ENCODE measurements at regions not wholly inside any gene's neighbourhood (a gene's known extent, or its start where the extent isn't known, plus 50 kb on each side); places are given as distances from the start of the nearest gene placed in this dataset.

DNA sequence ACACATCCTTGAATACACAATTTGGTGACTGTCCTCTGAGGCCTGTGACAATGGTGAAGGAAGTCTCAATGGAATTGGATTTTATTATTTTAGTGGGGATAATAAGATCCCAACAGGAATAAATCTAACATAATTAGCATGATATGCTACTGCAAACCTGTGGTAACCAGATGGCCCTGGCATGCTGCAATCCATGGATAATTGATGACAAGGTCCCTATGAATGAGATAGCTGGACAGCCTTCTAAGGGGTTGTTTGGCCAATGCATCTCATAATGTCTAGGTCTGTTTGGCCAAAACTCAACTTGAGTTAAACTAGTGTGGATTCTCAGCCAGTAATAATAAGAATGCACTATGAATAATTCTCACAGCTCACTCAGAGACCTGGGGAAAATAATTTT lies 145.3 kb upstream of the GALNTL6 start:
- H3K4me3 Mint-ChIP-seq = no peak overlapping the region
- no peak for DNase-seq
- no peaks in the 10 kb centered on the region for H3K27me3 Mint-ChIP-seq (ENCODE audit: low read depth in 2 of 2)
- Histone ChIP-seq H3K9me3 (ENCODE audit: control insufficient read depth, insufficient read depth, low read length) (peaks cover 2% of the 10 kb centered on the region), H3K4me3 (ENCODE audit: low read length) (no peak overlapping the region), H3K36me3 (ENCODE audit: control insufficient read depth, insufficient read depth, low read length) (no peaks in the 10 kb centered on the region), H3K27me3 (ENCODE audit: control insufficient read depth, insufficient read depth, low read length) (no peaks in the 10 kb centered on the region), H3K27ac (ENCODE audit: low read length) (no peak overlapping the region), H3K4me1 (ENCODE audit: control insufficient read depth, insufficient read depth, low read length) (no peaks in the 10 kb centered on the region)
- no peak for ATAC-seq
- TF ChIP-seq, protein P1, sequence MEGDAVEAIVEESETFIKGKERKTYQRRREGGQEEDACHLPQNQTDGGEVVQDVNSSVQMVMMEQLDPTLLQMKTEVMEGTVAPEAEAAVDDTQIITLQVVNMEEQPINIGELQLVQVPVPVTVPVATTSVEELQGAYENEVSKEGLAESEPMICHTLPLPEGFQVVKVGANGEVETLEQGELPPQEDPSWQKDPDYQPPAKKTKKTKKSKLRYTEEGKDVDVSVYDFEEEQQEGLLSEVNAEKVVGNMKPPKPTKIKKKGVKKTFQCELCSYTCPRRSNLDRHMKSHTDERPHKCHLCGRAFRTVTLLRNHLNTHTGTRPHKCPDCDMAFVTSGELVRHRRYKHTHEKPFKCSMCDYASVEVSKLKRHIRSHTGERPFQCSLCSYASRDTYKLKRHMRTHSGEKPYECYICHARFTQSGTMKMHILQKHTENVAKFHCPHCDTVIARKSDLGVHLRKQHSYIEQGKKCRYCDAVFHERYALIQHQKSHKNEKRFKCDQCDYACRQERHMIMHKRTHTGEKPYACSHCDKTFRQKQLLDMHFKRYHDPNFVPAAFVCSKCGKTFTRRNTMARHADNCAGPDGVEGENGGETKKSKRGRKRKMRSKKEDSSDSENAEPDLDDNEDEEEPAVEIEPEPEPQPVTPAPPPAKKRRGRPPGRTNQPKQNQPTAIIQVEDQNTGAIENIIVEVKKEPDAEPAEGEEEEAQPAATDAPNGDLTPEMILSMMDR (IDR thresholded peaks at IDR 0.05) = no peak
- intact Hi-C loops (cut with micrococcal nuclease) = no loop called here
- H3K4me1 Mint-ChIP-seq = no peaks in the 10 kb centered on the region
- H3K36me3 Mint-ChIP-seq = no peaks in the 10 kb centered on the region
- H3K27ac Mint-ChIP-seq = no peak overlapping the region
- peaks cover 2 to 5% of the 10 kb centered on the region in 2 donors for H3K9me3 Mint-ChIP-seq

DNA sequence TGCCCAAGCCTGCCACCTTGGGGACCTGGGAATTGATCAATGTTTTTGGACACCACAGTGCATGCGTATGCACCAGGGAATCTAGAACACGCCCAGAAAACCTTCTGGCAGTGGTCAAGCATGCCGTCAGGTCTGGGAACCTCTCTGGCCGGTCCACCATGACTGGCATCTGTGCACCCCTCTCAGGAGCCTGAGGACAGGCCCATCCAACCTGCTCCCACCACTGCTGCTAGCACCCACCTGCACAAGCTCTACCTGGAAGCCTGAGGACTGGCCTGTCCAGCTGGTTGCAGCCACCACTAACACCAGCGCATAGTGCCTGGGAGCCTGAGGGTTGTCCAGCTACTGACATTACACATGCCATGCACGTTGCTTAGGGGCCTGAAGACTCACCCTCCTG lies 162.1 kb upstream of the GALNTL6 start:
- Histone ChIP-seq H3K9me3 (ENCODE audit: control insufficient read depth, insufficient read depth, low read length) (no peaks in the 10 kb centered on the region), H3K27ac (ENCODE audit: low read length) (no peak overlapping the region), H3K4me3 (ENCODE audit: low read length) (no peak overlapping the region), H3K27me3 (ENCODE audit: control insufficient read depth, insufficient read depth, low read length) (no peaks in the 10 kb centered on the region), H3K36me3 (ENCODE audit: control insufficient read depth, insufficient read depth, low read length) (no peaks in the 10 kb centered on the region), H3K4me1 (ENCODE audit: control insufficient read depth, insufficient read depth, low read length) (no peaks in the 10 kb centered on the region)
- Mint-ChIP-seq H3K27ac (no peak overlapping the region), H3K27me3 (ENCODE audit: low read depth in 2 of 2) (no peaks in the 10 kb centered on the region), H3K9me3 (peaks cover 2 to 7% of the 10 kb centered on the region in 2 donors), H3K36me3 (peaks cover 8% of the 10 kb centered on the region), H3K4me3 (no peak overlapping the region), H3K4me1 (no peaks in the 10 kb centered on the region)
- DNase-seq (no peak), ATAC-seq (no peak)
- 89% methylated on average over 6 of the region's 6 CpGs for WGBS (ENCODE audit: insufficient coverage)
- intact Hi-C loops (cut with micrococcal nuclease) = no loop called here
- TF ChIP-seq, protein P1 (IDR thresholded peaks at IDR 0.05) = no peak

DNA sequence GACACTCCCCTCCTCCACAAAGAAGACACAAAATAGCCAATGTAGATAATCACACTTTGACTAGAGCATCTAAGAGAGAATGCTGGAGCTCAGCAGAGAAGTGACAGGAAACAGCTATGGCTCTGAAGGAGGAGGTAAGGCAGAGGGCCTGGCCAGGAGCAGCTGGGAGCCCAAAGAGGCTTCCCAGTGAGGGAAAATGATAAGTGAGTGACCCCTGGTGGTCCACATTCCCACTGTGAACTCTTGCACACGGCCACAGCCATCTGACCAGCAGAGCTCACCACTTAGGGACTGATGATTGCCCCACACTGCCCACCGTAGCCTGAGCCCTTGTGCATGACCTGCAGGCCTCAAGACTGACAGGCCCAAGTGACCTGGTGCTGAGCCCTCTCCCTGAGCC lies 162.7 kb upstream of the GALNTL6 start:
- no peak overlapping the region for H3K27ac ChIP-seq (ENCODE audit: low read length)
- Mint-ChIP-seq H3K36me3 (peaks cover 8% of the 10 kb centered on the region), H3K27ac (no peak overlapping the region), H3K4me3 (no peak overlapping the region), H3K9me3 (peaks cover 2 to 7% of the 10 kb centered on the region in 2 donors), H3K27me3 (ENCODE audit: low read depth in 2 of 2) (no peaks in the 10 kb centered on the region), H3K4me1 (no peaks in the 10 kb centered on the region)
- H3K9me3 ChIP-seq (ENCODE audit: control insufficient read depth, insufficient read depth, low read length) = no peaks in the 10 kb centered on the region
- H3K4me1 ChIP-seq (ENCODE audit: control insufficient read depth, insufficient read depth, low read length) = no peaks in the 10 kb centered on the region
- H3K27me3 ChIP-seq (ENCODE audit: control insufficient read depth, insufficient read depth, low read length) = no peaks in the 10 kb centered on the region
- H3K36me3 ChIP-seq (ENCODE audit: control insufficient read depth, insufficient read depth, low read length) = no peaks in the 10 kb centered on the region
- TF ChIP-seq, protein P1 (IDR thresholded peaks at IDR 0.05) = no peak
- ATAC-seq (no peak), DNase-seq (no peak)
- whole genome bisulfite sequencing (ENCODE audit: insufficient coverage) = 81% methylated on average over 2 of the region's 2 CpGs
- intact Hi-C loops (cut with micrococcal nuclease) = no loop called here
- no peak overlapping the region for H3K4me3 ChIP-seq (ENCODE audit: low read length)

DNA sequence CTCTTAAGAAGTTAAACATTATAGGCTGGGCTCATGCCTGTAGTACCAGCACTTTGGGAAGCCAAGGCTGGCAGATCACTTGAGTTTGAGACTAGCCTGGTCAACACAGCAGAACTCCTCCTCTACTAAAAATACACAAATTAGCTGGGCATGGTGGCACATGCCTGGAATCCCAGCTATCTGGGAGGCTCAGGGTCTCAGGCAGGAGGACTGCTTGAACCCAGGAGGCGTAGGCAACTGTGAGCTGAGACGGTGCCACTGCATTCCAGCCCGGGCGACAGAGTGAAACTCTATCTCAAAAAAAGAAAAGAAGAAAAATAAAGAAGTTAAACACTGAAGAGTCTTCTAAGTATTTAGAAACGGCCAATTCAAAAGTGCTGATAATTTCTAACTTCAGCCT lies 164.3 kb upstream of the GALNTL6 start:
- peaks cover 2 to 3% of the 10 kb centered on the region in 2 donors for H3K9me3 Mint-ChIP-seq
- no peaks in the 10 kb centered on the region for H3K4me1 ChIP-seq (ENCODE audit: control insufficient read depth, insufficient read depth, low read length)
- no peaks in the 10 kb centered on the region for H3K9me3 ChIP-seq (ENCODE audit: control insufficient read depth, insufficient read depth, low read length)
- H3K4me3 ChIP-seq (ENCODE audit: low read length) = no peak overlapping the region
- intact Hi-C loops (cut with micrococcal nuclease) = no loop called here
- ATAC-seq = no peak
- DNase-seq = no peak
- H3K27me3 Mint-ChIP-seq (ENCODE audit: low read depth in 2 of 2) = no peaks in the 10 kb centered on the region
- H3K4me1 Mint-ChIP-seq = peaks cover 10 to 15% of the 10 kb centered on the region in 2 donors
- H3K36me3 Mint-ChIP-seq = peaks cover 8% of the 10 kb centered on the region
- H3K27ac ChIP-seq (ENCODE audit: low read length) = no peak overlapping the region
- WGBS (ENCODE audit: insufficient coverage) = 95% methylated on average over 5 of the region's 5 CpGs
- H3K4me3 Mint-ChIP-seq = no peak overlapping the region
- no peaks in the 10 kb centered on the region for H3K36me3 ChIP-seq (ENCODE audit: control insufficient read depth, insufficient read depth, low read length)
- H3K27ac Mint-ChIP-seq = no peak overlapping the region
- H3K27me3 ChIP-seq (ENCODE audit: control insufficient read depth, insufficient read depth, low read length) = no peaks in the 10 kb centered on the region
- TF ChIP-seq, protein P1 (IDR thresholded peaks at IDR 0.05) = no peak
